HT1080 (cell line): ENCODE measurements at regions not wholly inside any gene's neighbourhood (a gene's known extent, or its start where the extent isn't known, plus 50 kb on each side); places are given as distances from the start of the nearest gene placed in this dataset.

ENCODE experiments used
- DNase-seq: peaks from one replicate; pipeline ENCODE4 v3.0.0-alpha.2; 2015; ENCODE audit warnings: low read depth

GRCh38 chr10:44476409-44477045 is 91.6 kb upstream of the CXCL12 start:
- no peak for DNase-seq

DNA sequence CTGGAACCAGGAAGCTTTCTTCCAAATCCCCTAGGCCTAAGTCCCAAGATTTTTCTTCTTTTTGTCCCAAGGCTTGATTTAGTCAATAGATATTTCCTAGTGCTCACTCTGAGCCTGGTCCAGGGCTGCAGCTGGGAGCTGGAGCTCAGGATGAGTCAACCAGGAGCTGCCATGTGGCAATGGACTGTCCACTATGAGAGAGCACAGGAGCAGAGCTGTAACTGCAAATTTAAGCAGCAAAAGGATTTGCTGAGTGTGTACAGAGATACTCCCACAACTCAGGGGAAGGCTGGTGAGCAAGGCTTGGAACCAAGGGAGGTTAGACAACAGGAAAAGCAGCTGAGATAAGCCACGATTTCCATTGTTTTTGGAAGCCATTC is 92.1 kb upstream of the CXCL12 start:
- DNase-seq, result no peak

DNA sequence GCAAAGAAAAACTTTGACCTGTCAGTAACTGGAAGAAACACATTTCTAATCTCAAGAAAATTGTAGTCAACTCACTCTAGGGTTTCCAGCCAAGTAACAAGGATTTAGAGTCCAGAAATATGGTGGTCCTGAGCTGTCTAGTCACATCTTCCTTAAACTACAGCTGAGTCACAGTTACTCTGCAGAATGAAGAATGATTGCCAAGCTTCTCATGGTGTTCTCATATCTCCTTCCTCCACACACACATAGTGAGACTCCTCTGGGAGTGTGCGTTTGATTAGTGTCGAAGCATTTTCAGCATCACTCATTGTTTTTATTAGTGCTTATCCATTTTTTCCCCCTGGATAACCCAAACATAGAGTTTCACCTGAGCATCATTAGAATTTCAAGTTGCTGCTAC is 93.1 kb upstream of the CXCL12 start:
- DNase-seq, result no peak

DNA sequence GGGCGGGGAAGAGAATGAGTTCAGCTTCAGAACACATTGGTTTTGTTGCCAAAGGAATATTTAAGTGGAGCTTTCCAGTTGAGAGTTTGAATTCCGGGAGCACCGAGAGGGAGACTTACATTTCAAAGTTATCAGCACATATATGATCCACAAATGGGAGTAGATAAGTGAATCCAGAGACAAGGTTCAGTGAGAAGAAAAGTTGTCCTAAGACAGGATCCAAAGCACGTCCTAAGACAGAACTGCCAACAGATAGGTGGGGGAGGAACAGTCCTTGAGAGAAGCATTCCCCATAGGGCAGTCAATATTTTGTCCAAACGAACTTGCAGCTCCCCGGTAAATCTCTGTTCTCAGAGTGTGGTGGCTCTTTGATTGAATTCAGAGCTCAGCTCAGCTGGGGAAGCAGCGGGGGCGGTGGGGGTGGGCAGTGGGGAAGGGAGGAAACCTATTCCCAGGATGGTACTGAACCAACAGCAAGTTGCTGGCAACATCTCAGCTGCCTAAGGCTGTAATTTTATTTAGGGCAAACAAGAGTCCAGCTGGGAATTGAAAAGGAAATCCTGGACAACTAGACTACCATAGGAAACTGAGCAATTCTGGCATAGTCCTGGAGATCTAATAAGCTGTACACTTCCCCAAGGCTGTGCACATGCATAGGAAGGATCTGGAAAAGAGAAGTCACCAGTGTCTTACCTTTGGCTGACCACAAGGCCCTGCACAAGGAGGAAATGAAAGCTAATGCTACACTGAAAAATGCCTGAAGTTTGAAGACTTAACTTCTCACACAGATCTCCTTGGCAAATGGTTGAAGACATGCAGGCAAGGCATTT is 94.2 kb upstream of the CXCL12 start:
- DNase-seq, result no peak

- no peak for DNase-seq
Measured at GRCh38 chr10:44492678-44493077, 107.8 kb upstream of the CXCL12 start.

- no peak for DNase-seq
Measured at GRCh38 chr10:44498222-44498621, 113.3 kb upstream of the CXCL12 start.

DNA sequence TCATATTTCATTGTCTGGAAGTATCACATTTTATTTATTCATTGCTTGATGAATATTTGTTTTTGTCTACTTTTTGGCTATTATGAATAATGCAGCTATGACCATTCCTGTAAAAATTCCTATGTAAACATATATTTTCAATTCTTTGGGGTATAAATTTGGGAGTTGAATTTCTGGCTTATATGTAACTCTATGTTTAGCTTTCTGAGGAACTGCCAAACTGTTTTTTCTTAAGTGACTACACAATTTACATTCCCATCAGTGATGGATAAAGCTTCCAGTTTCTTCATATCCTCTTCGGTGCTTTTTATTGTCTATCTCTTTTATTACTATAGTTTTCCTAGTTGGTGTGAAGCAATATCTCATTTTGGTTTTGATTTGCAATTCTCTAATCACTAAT is 115.6 kb upstream of the CXCL12 start:
- DNase-seq, result no peak

DNA sequence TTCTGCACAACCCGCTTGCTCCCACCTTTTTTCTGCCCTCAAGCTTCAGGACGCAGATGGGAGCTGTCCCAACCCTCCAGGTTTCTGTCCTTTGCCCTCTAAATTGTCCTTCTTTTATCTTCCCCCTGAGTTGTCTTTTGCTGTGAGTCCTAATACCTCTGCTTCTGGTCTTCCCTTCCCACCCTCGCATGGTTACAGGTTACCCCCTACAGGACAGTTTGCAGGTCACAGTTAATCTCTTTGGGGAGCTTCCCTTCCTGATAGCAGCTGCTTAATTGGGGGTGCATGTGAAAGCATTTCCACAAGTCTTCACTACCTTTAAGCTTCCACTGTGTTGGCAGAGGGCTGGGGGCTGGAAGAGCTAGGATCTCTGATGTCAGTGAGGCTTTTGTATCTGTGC is 121.5 kb upstream of the CXCL12 start:
- DNase-seq, result no peak

DNA sequence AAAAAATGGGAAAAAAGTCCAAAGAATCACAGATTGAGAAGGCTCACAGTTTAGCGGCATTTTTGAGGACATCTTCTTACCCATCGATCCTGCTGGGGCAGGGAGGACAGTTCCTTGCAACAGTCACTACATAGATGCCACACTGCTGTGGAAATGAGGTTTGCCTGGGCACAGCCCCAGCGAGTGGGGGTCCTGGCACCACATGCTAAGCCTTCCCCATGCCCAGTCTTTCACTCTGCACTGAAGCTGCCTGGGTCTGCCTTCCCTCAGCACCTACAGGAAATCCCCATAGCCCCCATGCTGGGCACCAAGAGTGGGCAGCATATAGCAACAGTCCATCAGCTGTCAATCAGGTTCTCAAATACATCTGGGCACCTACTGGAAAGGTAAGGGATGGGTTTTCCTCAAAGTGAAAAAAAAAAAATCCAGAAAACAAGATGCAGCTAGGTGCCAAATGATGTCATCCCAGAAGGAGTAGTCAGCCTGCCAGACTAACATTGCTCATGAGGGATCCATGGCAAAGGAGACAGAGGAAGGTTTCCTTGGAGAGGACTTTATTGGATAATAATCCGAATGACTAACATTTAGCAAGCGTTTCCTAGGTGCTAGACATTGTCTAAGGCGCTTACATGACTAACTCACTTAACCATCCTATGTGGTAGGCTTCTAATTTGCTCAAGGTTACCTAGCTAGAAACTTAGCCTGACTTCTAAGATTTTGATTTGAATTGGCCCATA is 125.7 kb upstream of the CXCL12 start:
- no peak for DNase-seq

GRCh38 chr10:44511166-44511565 is 126.3 kb upstream of the CXCL12 start:
- DNase-seq, result no peak

GRCh38 chr10:44511601-44512000 is 126.7 kb upstream of the CXCL12 start:
- DNase-seq, result no peak

DNA sequence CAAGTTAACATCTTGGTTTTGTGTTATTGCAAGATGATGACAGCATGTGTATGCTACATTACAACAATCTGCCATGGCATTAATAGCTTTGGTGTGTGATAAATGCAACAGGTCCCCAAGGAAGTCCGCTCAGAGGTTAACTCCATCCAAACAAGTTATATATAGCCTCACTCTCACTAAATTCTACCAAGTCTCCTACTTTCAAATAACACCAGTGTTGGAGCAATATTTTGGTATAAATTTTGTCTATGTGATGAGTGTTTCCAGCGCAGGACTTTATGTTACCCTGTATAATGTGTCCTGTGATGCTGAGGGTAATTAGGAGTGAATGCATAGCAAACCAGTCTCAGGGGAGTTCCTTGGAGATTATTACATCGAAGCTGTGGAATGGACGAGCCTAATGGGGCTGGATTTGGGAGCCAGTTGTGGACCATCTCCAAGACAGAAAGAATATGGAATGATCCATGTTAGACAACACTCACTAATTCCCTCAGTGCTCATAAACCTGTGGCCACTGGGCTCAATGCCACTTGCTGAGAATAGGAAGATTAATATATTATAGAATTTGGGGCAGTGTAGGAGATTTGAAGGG is 127.6 kb upstream of the CXCL12 start:
- DNase-seq, result no peak

- no peak for DNase-seq
Measured at GRCh38 chr10:44513591-44513990, 128.7 kb upstream of the CXCL12 start.

DNA sequence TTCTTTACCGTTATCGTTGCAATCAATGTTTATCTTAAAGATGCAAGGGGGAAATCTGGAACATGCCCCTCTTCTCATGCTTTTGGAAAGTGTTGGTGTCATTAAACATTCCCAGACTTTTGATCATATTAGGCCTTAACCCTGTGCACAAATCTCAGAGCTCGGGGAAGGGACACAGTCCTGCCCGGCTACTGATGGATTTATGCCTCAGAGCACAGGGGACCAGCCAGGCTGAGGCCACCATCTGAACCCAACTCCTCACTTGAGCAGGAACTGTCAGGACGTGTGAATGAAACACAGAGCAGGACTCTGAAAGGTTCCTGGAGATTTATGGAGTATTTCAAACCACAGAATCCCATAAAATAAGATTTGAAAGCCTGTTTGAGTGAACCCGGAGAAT is 132.0 kb upstream of the CXCL12 start:
- no peak for DNase-seq

- DNase-seq, result peak; percentile 3
Measured at GRCh38 chr10:44517635-44518034, 132.7 kb upstream of the CXCL12 start.

DNA sequence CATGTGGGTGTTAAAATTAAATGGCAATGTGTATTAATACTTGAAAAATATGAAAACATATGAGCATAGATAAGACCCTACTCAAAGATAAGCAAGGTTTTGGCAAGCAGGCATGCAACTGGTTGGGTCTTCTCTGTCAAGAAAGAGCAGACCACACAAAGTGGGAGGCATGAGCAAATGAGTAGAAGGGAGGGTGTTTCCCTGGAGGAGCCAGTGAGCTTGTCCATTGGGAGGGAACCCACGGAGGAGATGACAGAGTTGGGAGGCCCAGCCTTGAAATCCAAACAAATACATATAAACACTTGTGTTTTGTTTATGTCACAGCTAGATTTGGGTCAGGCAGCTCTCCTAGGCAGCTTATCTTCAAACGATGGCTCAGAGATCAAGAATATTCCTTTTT is 134.5 kb upstream of the CXCL12 start:
- no peak for DNase-seq

GRCh38 chr10:44520651-44521050 is 135.8 kb upstream of the CXCL12 start:
- no peak for DNase-seq

GRCh38 chr10:44539178-44539577 is 154.3 kb upstream of the CXCL12 start:
- DNase-seq, result no peak

DNA sequence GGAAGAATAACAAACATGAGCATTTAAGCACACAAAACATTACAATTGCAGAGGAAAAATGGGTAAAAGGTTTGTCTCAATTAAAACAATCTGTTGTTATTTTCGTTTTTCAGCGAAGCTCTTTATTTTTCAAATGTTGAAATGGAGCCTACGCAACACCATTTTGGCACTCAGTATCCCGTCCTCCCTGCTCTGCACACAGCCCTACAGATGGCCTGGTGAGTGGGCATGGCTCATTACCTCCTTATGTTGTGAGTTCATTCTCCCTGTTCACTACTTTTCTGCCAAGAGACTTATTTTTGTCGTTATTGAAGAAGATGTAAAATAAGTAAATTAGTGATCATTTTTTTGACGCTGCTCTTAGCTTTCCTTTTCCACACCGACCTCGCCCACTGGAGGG is 167.8 kb upstream of the CXCL12 start:
- DNase-seq, result no peak

DNA sequence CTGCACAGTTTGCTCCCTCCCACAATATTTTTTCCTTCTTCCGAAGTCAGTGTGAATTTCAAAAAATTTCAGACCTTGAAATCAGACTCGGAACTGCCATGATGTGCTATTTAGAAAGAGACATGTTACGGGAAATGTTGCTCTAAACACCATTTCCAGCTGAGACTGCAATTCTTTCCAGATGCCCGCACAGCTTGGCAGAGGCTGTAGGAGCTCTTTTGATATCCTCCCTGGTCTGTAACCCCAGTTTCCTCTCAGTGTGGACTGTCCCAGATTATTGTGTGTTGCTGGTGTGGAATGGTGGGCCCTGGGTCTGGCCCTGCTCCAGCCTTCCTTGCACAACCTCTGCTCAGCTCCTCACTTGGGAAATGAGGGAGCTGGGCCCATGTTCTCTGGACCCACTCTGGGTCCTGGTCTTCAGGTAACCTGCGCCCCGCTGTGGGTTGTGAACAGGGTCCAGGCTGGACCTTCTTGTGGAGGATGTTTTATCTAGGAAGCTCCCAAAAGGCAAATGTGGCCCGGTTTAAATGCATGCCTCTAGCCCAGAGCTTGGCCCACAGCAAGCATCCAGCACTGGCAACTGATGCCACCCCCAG is 172.8 kb upstream of the CXCL12 start:
- no peak for DNase-seq

GRCh38 chr10:44558521-44558920 is 173.6 kb upstream of the CXCL12 start:
- no peak for DNase-seq

DNA sequence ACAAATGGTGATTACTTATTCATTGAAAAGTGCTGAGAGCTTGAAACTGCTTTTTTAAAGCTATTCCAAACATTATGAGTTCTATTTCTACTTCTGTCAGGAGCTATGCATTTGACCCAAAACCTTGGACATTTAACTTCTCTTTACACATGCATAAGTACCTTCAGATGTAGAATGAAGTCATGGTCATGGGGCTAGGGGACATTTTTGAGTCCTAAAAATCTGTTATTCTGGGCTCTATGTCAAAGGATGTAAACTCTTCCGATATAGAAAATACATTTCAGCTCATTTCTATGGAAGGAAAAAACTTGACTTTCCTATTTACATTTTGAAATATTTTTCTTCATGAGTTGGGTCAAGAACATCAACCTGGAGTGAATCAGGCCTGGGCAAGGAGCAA is 179.5 kb upstream of the CXCL12 start:
- DNase-seq, result no peak
